Right ventricle myocardium superior (tissue), 1 donor: ENCODE measurements at regions not wholly inside any gene's neighbourhood (a gene's known extent, or its start where the extent isn't known, plus 50 kb on each side); places are given as distances from the start of the nearest gene placed in this dataset.
"Not testable (repeated sequence)": the region's sequence is repeated elsewhere in the genome, so short reads cannot be mapped to it uniquely, and the experiment has no call there.

Experiments used
- ATAC-seq: fragments of 200-7000 bp; cut with Tn5 transposase; one replicate; pipeline ENCODE4 v1.9.1; 2020; ENCODE audit warnings: mild to moderate bottlenecking; ENCODE audit not compliant: poor library complexity
- DNase-seq: peaks from one replicate; pipeline ENCODE4 v3.0.0-alpha.2; 2020
- intact Hi-C: fragments of 100-400 bp; cut with DNase I; formaldehyde crosslinking; loops from one replicate; pipeline ENCODE4 v1.11.2; 2022
- donor health status: DM: no; HTN: yes; CAD: no; lungs with severe emphysema.

DNA sequence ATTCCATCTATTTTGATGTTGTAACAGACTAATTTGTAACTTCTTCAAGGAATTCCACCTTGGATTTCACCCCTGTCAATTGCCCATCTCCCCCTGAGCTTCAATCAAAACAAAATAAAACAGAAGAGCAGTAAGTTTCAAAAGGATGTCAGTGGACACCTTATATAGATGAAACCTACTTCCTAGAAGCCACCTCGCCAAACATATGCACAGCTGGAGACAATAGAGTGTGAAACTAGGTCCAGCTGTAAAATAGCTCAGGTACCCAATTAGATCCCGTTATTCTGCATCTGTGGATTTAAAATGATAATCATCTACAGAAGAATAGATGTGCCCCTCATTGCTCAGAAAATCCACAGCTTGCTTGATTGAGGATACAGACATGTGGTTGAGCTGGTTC is 598.6 kb downstream of the SH2D4B start:
- intact Hi-C loops = no loop called here
- ATAC-seq (no peak), DNase-seq (no peak)

GRCh38 chr10:81145975-81146374 is 608.3 kb downstream of the SH2D4B start:
- DNase-seq = no peak
- intact Hi-C loops = no loop called here
- ATAC-seq = no peak

DNA sequence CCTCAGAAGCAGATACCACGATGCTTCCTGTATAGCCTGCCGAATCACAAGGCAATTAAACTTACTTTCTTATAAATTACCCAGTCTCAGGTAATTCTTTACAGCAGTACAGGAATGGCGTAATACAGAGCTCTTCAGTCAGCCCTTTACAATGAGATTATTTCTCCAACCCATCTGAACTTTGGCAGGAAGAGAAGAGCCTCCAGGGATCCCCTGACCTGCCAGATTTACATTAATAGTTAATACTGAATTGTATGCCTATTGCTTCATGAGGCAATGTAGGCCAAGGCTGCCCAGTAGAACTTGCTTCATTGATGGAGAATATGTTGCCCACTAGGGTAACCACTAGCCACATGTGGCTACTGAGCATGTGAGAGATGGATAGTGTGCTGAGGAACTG is 608.7 kb downstream of the SH2D4B start:
- intact Hi-C loops = no loop called here
- DNase-seq = no peak
- no peak for ATAC-seq

GRCh38 chr10:81152656-81153055 is 615.0 kb downstream of the SH2D4B start:
- intact Hi-C loops = no loop called here
- ATAC-seq (no peak), DNase-seq (no peak)

DNA sequence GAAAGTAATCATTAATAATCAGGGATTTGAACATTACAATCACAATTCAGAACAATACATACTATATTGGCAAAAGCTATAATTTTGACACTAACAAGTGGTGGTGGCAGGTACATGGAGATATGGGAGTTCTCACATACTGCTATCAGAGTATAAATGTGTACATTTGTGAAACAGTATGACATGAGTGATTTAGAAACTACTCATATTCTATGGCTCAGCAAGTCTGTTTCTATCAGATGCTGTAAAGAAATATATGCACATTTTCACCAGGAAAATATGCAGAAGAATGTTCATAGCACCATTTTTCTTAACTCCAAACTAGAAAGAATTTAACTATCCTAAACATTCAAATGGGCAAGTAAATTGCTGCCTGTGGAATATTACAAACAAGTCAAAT is 620.0 kb downstream of the SH2D4B start:
- ATAC-seq (no peak), DNase-seq (no peak)
- intact Hi-C loops = no loop called here

GRCh38 chr10:81177651-81178244 is 640.0 kb downstream of the SH2D4B start:
- ATAC-seq (no peak), DNase-seq (no peak)
- intact Hi-C loops = no loop called here

DNA sequence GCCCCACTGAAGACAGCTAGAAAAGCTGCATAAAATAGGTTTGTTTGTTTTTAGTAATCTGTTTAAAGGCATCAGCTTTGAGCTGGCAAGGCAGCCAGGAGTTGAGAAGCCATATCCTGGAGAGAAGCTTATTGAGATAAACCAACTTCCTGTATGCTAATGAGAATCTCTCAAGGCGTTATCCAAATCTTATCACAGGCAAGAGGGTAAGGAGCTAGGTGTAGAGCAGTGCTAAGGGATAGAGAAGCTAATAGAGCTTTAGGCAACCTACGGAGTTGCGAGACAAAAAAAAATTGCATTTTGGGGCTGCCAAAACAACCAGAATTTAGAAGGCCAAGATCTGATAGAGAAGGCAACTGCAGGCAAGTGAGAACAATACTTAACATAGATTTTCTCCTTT is 641.6 kb downstream of the SH2D4B start:
- DNase-seq (no peak), ATAC-seq (no peak)
- intact Hi-C loops = no loop called here

GRCh38 chr10:81179805-81180452 is 642.2 kb downstream of the SH2D4B start:
- DNase-seq = no peak
- intact Hi-C loops = no loop called here
- no peak for ATAC-seq

- no peak for DNase-seq
These were observed 644.6 kb downstream of the SH2D4B start for GRCh38 chr10:81182296-81182695.

GRCh38 chr10:81192221-81192788 is 654.6 kb downstream of the SH2D4B start:
- no peak for ATAC-seq
- intact Hi-C loops = no loop called here
- DNase-seq = no peak

More at GRCh38 chr10:81182296-81182695, 644.6 kb downstream of the SH2D4B start:
- ATAC-seq = no peak
- intact Hi-C loops = no loop called here

- intact Hi-C loops = no loop called here
- ATAC-seq (no peak), DNase-seq (no peak)
These were observed 663.1 kb downstream of the SH2D4B start for GRCh38 chr10:81200801-81201200.

DNA sequence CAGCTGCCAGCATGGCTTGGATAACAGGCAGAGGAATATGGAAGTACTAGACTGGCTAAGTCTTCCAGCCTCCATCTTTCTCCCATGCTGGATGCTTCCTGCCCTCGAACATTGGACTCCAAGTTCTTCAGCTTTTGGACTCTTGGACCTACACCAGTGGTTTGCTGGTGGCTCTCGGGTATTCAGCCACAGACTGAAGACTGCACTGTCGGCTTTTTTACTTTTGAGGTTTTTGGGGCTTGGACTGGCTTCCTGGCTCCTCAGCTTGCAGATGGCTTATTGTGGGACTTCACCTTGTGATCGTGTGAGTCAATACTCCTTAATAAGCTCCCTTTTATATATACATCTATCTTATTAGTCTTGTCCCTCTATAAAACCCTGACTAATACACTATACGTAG is 667.6 kb upstream of the NRG3 start:
- intact Hi-C loops, ATAC-seq, DNase-seq: not testable (repeated sequence)

DNA sequence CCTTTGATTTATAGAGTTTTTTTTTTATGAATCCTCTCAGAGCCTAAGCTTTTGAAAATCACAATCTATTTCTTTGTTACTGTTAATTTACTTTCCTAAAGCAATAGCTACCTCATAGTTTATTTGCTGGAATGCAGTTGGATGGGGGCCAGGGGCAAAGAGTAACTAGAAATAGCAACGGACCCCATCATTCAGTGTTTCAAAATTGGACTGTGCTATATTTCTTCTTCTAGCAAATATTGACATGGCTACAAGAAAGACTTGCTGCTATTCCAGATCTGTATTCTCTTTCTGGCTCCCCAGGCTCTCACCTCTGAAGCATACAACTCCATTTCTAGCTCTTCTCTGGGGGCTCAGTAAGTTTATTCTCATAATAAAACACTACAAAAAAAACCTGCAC is 661.6 kb upstream of the NRG3 start:
- intact Hi-C loops = no loop called here
- DNase-seq (no peak), ATAC-seq (no peak)

GRCh38 chr10:81215498-81215897 is 659.5 kb upstream of the NRG3 start:
- intact Hi-C loops = no loop called here
- peak; percentile 67 for ATAC-seq
- DNase-seq = no peak

GRCh38 chr10:81216949-81217348 is 658.0 kb upstream of the NRG3 start:
- intact Hi-C loops = no loop called here
- DNase-seq = no peak
- no peak for ATAC-seq

GRCh38 chr10:81218307-81218706 is 656.7 kb upstream of the NRG3 start:
- ATAC-seq = no peak
- intact Hi-C loops = no loop called here
- DNase-seq = no peak

DNA sequence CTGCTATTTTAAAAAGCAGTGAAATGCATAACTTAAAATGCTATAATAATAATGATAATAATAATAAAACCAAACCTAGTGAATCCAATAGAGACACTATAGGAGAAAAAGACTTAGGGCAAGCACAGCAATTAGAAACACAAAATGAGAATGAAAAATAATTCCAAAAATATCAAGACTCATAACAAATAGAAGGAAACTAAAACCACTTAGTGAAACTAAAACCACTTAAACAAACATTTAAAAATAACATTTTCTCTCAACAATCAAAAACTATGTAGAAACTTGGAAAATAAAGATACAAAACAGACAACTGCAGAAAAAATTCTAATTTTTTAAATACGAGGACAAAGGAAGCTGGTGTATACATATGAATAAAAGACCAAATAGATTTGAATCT is 655.2 kb upstream of the NRG3 start:
- intact Hi-C loops = no loop called here
- no peak for DNase-seq
- no peak for ATAC-seq

- intact Hi-C loops = no loop called here
- ATAC-seq (no peak), DNase-seq (no peak)
These were observed 626.1 kb upstream of the NRG3 start for GRCh38 chr10:81248886-81249285.

DNA sequence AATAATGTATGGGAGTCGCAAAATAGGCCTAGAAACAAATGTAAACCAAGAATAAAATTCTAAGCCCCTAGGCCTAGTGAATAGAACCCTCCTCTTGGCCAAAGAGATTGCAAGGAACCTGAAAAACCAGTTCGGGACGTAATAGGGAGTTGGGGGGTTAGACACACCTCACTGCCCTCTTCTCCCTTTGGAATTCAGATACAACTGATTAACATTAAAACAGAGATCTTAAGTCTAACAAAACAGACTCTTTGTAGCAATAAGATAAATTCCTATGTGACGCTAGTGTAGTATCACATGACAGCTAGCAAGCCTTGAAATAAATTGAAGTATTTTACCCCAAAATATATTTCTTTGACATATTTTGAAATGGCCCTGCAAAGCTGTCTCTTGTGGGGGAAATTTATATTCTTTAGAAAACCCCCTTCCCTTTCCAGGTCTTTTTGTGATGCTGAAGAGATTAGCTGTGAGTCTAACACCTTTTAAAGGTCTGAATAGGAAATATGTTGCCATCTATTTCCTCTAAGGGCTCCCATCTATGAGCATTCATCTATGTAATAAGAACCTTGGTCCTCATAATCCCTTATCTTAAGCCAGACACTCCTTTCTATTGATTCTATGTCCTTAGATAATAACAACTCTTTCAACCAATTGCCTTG is 623.4 kb upstream of the NRG3 start:
- ATAC-seq (no peak), DNase-seq (no peak)
- intact Hi-C loops = no loop called here

DNA sequence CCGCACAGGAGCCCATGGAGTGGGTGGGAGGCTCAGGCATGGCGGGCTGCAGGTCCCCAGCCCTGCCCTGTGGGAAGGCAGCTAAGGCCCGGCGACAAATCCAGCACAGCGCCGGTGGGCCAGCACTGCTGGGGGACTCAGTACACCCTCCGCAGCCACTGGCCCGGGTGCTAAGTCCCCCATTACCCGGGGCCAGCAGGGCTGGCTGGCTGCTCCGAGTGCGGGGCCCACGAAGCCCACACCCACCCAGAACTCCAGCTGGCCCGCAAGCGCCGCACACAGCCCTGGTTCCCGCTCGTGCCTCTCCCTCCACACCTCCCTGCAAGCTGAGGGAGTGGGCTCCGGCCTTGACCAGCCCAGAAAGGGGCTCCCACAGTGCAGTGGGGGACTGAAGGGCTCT is 610.0 kb upstream of the NRG3 start:
- DNase-seq, ATAC-seq, intact Hi-C loops: not testable (repeated sequence)
